GM19023 (cell line): ENCODE measurements at regions not wholly inside any gene's neighbourhood (a gene's known extent, or its start where the extent isn't known, plus 50 kb on each side); places are given as distances from the start of the nearest gene placed in this dataset.
"Not testable (repeated sequence)": the region's sequence is repeated elsewhere in the genome, so short reads cannot be mapped to it uniquely, and the experiment has no call there.

Experiments
- ATAC-seq: cut with Tn5 transposase; IDR thresholded peaks from one replicate; pipeline ENCODE4 v1.9.1; 2021; ENCODE audit warnings: mild to moderate bottlenecking, moderate library complexity; ENCODE audit not compliant: unreplicated experiment

DNA sequence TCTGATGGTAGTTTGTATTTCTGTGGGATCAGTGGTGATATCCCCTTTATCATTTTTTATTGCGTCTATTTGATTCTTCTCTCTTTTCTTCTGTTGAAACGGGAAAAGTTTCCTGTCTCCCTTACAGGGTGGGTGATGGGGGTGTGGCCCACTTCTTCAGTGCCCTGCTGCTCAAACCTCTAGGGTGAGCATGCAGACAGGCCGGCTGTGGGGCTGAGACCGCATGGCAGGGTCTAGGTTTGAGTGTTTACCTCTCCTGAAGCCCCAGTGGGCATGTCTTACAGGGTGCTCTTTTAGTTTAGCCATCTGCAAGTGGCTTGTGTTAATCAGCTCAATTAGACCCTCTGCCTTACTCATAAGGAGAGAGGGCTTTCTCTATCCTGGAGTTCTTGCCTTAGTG, 450.0 kb upstream of the EPHA3 start:
- ATAC-seq: no peak

DNA sequence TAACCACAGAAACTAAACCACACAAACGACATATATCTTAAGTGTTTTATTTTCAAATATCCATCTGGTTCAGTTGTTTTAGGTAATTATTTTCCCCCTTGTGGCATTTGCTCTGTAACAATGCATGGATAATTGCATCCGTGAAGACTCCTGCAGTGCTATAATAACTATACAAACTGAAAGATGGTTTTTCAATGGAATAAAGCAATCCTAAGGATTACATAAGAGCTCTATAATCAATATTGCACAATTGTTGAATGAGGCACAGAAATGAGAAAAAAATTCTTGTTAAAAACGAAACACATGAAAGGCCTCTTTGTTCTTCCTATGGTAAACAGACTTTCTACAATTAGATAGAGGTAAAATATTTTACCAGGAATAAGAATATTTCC, 446.0 kb upstream of the EPHA3 start:
- no peak for ATAC-seq

DNA sequence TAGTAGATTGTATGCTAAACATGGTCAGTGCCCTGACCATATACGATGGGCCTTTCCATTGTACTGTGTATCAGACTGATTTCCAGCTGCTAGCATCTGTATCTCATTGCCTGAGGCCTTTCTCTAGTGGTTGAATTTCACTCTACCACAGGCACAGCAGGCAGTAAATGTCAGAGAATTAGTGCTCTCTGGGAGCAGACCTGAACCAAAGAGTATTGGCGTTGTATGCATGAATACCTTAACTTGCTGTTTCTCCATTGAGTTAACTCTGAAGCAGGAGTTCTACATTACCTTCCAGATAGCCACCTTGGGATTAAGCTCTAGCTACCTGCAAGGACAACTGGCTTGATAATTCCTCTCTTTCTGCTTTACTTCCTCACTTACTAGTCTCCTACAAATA, 439.2 kb upstream of the EPHA3 start:
- no peak for ATAC-seq

GRCh38 chr3:88671573-88671972, 435.8 kb upstream of the EPHA3 start:
- ATAC-seq: no peak

DNA sequence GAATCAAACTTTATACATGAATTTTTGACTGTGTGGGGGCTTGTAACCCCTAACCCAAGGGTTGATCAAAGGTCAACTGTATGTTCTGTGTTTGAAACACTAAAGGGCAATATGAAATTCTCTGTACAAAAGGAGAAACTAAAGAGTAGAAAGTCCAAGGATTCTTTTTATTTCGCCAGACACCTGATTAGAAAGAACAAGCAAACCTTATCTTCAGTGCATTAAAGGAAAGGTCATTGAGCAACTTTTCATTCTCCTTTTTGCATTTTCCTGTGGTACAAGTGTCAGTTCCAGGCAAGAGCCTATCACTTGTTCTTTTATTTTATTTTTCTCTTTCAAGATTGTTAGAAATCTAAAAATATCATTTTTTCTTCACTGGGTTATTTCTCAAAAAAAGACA, 430.1 kb upstream of the EPHA3 start:
- no peak for ATAC-seq

DNA sequence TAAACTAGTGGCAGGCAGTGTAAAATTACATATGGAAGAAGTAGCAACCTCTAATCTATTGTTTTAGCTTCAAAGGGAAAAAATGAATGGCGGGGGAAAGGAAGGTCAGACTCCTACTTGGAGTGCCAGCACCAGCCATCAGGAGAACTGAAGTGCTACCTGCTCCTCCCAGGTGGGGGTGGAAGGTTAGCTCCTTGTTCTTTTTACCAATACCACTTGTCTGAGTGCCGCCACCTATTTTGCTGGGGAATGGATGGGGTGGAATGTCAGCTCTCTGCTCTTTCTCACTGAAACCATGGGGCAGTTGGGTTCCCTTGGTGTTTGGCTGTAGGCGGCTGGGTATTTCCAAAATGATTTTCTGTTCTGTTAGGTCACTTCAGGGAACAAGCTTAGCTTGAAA, 428.7 kb upstream of the EPHA3 start:
- no peak for ATAC-seq

DNA sequence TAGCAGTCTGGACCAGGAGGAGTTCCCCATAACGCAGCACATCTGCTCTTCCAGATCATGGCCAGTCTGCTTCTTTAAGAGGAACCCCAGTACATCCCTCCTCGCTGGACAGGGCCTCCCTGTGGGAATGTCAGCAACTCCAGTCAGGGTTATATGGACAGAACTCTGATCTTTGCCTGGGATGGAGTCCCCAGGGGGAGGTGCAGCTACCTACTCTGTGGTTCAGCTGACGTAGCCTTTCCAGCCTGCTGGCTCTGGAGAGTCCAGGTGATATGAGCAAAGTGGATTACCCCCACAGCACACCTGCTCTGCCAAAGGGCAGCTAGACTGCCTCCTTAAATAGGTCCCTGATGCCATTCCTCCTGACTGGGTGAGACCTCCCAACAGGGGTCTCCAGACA, 417.1 kb upstream of the EPHA3 start:
- ATAC-seq: no peak

- ATAC-seq: no peak
These were observed 416.3 kb upstream of the EPHA3 start for GRCh38 chr3:88691081-88691480.

GRCh38 chr3:88703501-88704059, 403.8 kb upstream of the EPHA3 start:
- ATAC-seq: no peak

- no peak for ATAC-seq
These were observed 403.1 kb upstream of the EPHA3 start for GRCh38 chr3:88704338-88704737.

DNA sequence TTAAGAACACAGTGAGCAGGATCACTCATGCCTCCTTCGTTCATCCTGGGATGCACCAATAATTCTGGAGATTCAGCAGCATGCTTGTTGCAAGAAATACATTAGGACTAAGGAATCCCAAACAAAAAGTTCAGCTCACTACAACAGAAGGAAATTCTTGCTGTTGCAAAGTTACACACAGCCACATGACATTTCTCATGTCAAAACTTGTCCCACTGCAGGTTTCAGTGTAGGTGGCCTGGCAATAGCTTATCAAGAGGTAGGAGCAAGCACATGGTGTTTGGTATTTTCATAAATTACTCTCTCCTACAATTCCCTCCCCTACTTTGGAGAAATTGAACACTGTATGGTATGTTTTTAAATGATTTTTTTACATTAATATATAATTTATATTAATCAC, 399.6 kb upstream of the EPHA3 start:
- no peak for ATAC-seq

GRCh38 chr3:88712552-88712951, 394.9 kb upstream of the EPHA3 start:
- ATAC-seq: no peak

- no peak for ATAC-seq
These were observed 394.2 kb upstream of the EPHA3 start for GRCh38 chr3:88713233-88713691.

GRCh38 chr3:88725440-88726165, 381.8 kb upstream of the EPHA3 start:
- no peak for ATAC-seq

GRCh38 chr3:88732186-88732585, 375.2 kb upstream of the EPHA3 start:
- no peak for ATAC-seq

GRCh38 chr3:88742106-88742505, 365.3 kb upstream of the EPHA3 start:
- no peak for ATAC-seq

DNA sequence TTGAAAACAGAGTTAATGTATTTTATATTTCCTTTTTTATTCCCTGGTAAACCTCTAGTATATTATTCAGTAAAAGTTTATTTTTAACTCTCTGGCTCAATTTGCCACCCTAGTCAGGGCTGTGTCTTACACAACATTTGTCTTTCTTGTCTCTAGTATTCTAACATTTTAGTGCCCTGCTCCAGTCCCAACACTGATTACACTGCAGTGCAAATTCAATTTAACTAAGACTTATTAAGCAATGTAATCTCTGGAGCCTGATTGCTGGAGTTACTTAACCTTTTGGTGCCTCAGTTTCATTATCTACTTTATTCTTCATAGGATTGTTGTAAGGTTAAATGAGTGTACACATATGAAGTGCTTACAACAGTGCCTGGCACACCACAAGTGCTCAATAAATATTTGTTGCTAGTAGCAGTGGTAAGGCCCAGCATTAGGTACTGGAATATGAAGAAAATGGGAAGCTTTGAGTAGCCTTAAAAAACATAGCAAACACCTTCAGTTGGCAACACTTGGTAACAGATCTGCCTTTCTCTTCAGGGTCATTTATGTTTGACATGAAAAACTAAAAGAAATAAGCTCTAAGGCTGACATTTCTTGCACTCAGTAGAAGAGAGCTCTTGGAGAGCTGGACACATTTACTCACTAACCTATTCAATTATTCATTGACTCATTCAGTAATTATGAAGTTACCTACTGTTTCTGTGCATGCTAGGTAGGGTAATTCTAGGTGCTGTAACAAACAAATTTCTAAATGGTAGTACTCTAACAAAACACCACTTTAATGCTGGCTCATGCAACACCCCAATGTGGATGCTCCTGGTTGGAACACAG, 364.5 kb upstream of the EPHA3 start:
- ATAC-seq: no peak

DNA sequence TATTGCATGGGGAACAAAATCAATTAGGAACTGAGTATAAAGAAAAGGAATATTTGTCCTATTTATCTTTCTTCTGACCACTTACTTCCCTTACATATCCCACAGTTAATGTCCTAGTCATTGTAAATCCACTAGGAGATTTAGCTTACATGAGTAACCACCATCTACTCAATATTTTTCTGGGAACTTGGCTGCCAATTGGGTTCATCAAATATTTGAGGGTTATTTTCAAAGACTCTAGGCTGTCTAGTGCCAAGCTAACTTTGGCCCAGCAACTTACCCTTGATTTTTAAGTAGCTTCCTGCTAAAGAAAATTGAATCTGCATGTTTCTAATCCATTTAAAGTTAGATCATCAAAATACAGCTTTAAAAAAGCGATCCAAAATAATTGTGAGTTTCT, 362.5 kb upstream of the EPHA3 start:
- no peak for ATAC-seq

- ATAC-seq: not testable (repeated sequence)
These were observed 360.3 kb upstream of the EPHA3 start for GRCh38 chr3:88747145-88747544.

DNA sequence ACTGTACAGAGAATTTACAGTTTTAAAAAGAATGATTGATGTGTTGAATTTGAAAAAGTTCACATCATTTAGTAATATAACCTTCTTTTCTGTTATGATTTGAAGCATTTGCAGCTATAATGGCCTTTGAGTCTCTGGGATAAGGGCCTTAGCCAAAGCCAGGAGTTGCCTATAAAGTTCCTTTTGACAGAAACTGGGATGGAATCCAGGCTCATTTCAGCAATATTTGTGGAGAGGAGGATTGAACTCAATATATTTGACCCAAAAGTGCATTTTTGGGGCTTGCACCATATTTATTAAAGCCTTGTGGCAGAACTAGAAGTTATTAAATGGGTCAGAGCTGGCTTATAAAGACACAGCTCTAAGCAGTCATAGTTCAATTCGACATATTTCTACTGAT, 348.7 kb upstream of the EPHA3 start:
- ATAC-seq: no peak

DNA sequence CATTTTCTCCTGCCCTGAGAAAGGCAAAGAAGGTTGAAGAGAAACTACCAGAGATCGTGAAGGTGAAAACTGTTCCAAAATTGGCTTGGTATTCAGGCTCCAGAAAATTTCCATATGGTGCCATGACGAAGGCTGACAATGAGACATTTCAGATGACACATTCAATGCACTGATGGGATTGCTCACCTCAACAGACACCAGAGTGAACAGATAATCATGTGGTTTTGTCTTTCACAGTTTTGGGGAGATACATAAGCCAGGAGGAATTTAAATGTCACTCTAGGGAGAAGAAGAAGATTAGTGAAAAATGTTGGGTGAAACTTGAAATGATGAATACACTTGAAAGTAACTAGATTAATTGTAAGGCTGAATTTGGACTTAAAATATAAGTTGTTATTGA, 339.7 kb upstream of the EPHA3 start:
- no peak for ATAC-seq

DNA sequence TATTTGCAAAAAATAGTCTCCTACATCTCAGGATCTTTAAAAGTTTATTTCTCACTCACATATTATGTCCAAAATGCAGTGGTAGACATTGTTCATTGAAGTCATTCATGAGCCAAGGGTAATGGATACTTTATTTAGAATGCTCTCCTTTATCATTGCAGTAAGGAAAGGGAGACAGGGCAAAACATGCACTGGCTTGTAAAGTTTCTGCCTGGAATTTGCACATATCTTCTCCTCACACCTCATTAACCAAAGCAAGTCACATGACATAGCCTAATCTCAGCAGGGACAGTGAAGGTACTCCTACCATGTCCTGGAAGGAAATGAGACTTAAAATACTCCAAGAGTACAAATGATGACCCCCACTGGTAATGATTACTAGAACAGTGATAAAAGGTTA, 333.7 kb upstream of the EPHA3 start:
- no peak for ATAC-seq
